ENCODE measurements at regions not wholly inside any gene's neighbourhood (a gene's known extent, or its start where the extent isn't known, plus 50 kb on each side); places are given as distances from the start of the nearest gene placed in this dataset.

- TF ChIP-seq CTCF (conservative IDR thresholded peaks at IDR 0.05; ENCODE audit: low read depth, low read length), result no peak
- DNase-seq (ENCODE audit: low read depth), result no peak
- no peak overlapping the region for H3K4me3 ChIP-seq (ENCODE audit: low read length)
Measured at GRCh38 chr10:33461295-33461640, 126.8 kb upstream of the NRP1 start.

GRCh38 chr10:33460505-33461294 is 126.2 kb upstream of the NRP1 start:
- TF ChIP-seq CTCF (conservative IDR thresholded peaks at IDR 0.05; ENCODE audit: low read depth, low read length), result no peak
- no peak overlapping the region for H3K4me3 ChIP-seq (ENCODE audit: low read length)
- peak; percentile 35 for DNase-seq (ENCODE audit: low read depth)

GRCh38 chr10:33459602-33460001 is 125.1 kb upstream of the NRP1 start:
- no peak for TF ChIP-seq CTCF (conservative IDR thresholded peaks at IDR 0.05; ENCODE audit: low read depth, low read length)
- no peak overlapping the region for H3K4me3 ChIP-seq (ENCODE audit: low read length)
- no peak for DNase-seq (ENCODE audit: low read depth)

DNA sequence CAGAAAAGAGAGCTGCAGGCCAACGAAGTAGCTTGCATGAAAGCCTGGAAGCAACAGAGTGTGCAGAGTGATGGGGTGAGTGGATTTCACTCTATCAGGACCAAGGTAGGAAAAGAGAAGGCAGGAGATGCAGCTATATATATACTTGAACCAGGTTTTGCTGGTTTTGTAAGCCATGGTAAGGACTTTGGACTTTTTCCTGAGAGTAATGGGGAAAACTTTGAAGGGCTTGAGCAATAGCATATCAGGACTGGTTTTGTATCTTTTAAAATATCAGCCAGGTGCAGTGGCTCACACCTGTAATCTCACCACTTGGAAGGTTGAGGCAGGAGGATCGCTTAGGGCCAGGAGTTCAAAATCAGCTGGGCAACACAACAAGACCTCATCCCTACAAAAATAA is 120.6 kb upstream of the NRP1 start:
- TF ChIP-seq CTCF (conservative IDR thresholded peaks at IDR 0.05; ENCODE audit: low read depth, low read length), result no peak
- no peak for DNase-seq (ENCODE audit: low read depth)
- H3K4me3 ChIP-seq (ENCODE audit: low read length), result no peak overlapping the region

DNA sequence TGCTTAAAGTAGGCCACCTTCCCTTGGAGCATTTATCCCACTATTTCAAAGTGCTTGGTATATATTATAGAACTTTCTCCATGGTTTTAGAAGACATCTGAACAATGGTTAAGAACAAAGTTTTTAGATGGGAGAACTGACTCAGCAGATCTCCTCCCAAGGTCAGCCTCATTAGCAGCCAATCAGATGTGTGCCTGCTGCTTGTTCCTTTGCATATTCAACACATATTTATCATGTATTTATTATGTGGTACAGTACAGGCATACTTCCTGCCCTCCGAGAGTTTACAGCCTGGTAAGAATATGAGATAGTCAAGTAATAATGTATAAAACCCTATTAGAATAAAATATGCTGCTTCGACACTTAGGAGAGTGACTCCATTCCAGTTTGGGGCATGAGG is 120.1 kb upstream of the NRP1 start:
- TF ChIP-seq CTCF (conservative IDR thresholded peaks at IDR 0.05; ENCODE audit: low read depth, low read length), result no peak

DNA sequence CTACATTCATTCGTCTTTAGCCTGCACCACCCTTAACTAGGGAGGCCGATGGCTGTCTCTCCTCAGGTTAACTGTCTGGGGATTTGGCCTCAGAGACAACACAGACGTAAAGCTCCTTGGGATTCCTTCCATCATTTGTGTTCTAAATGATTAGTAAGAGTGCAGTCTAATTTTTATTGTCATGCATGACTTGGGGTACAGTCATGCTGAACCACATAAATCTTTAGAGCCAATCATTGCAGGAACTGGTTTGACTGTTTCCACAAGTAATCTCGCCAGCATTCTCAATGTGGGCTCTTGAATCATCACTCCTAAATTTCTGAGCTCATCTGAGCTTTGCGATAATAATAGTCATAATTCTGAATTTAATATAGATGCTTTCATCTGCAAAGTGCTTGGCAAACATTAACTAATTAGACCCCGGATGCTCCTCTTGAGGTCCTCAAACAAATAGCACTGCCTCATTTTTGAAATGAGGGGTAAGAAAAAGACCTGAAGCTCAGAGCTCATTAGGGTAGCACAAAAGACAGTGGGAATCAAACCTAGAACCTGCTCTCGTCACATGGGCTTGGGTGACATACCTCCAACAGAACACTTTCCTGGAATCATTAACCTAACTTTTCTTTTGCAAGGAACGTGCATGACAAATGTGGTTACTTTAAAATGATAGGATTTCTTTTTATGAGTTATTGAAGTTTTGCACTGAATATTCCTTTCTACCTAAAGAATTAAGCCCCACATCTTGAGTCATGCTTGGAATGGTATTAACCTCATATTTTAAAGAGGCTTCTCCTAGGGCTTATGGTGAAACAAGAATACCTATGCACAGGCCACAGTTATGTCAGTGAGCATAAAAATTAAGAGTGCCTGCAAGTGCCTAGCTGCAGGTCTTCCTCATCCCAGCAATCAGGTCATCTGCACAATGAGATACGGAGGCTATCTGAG is 118.9 kb upstream of the NRP1 start:
- TF ChIP-seq CTCF (conservative IDR thresholded peaks at IDR 0.05; ENCODE audit: low read depth, low read length), result no peak
- no peak for DNase-seq (ENCODE audit: low read depth)

More for the DNA sequence above, 120.1 kb upstream of the NRP1 start:
- no peak overlapping the region for H3K4me3 ChIP-seq (ENCODE audit: low read length)
- DNase-seq (ENCODE audit: low read depth), result no peak

More for the DNA sequence above, 118.9 kb upstream of the NRP1 start:
- no peak overlapping the region for H3K4me3 ChIP-seq (ENCODE audit: low read length)
